ENCODE measurements at regions not wholly inside any gene's neighbourhood (a gene's known extent, or its start where the extent isn't known, plus 50 kb on each side); places are given as distances from the start of the nearest gene placed in this dataset.
"Not testable (repeated sequence)": the region's sequence is repeated elsewhere in the genome, so short reads cannot be mapped to it uniquely, and the experiment has no call there.

- Histone ChIP-seq H4K20me1 (no peaks in the 10 kb centered on the region), H3K9me3 (replicated peaks in 1 of 11) (no peaks in the 10 kb centered on the region), H3K4me1 (peaks cover 4 to 12% (median 10%) of the 10 kb centered on the region in 10 experiments; a peak in 18 of 20 replicates), H3K27ac (no peak overlapping the region), H3K4me2 (no peak overlapping the region), H3K27me3 (no peaks in the 10 kb centered on the region), H3K9ac (no peak overlapping the region), H3K4me3 (no peak overlapping the region), H3K36me3 (0 out of 22 replicates have a peak, but pooled peaks cover 0 to 5% (median 0%) of the 10 kb centered on the region in 11 experiments)
- TF ChIP-seq Cebpa-rat (IDR thresholded peaks at IDR 0.05): no peak
Observed at GRCh38 chr4:56134266-56134665, 185.5 kb downstream of the CEP135 start.

- Histone ChIP-seq H3K36me3 (0 out of 22 replicates have a peak, but pooled peaks cover 0 to 5% (median 0%) of the 10 kb centered on the region in 11 experiments), H3K9ac (no peak overlapping the region), H3K27me3 (no peaks in the 10 kb centered on the region), H3K27ac (no peak overlapping the region), H3K4me3 (no peak overlapping the region), H3K4me2 (no peak overlapping the region), H3K9me3 (replicated peaks in 1 of 11) (no peaks in the 10 kb centered on the region), H4K20me1 (no peaks in the 10 kb centered on the region), H3K4me1 (peaks cover 4 to 12% (median 10%) of the 10 kb centered on the region in 10 experiments; a peak in 18 of 20 replicates)
- TF ChIP-seq Cebpa-rat (IDR thresholded peaks at IDR 0.05): no peak
Observed at GRCh38 chr4:56132835-56133234, 184.1 kb downstream of the CEP135 start.

GRCh38 chr4:56132188-56132587 lies 183.4 kb downstream of the CEP135 start:
- H3K27me3 ChIP-seq; H4K20me1 ChIP-seq; H3K9ac ChIP-seq; H3K4me2 ChIP-seq; H3K9me3 ChIP-seq (replicated peaks in 1 of 11); H3K27ac ChIP-seq; H3K4me3 ChIP-seq; H3K36me3 ChIP-seq: not testable (repeated sequence)
- H3K4me1 ChIP-seq: peaks cover 4 to 12% (median 10%) of the 10 kb centered on the region in 10 experiments; a peak in 18 of 20 replicates

- Histone ChIP-seq H3K27ac (no peak overlapping the region), H3K36me3 (0 out of 22 replicates have a peak, but pooled peaks cover 0 to 7% (median 0%) of the 10 kb centered on the region in 11 experiments)
- TF ChIP-seq Cebpa-rat (IDR thresholded peaks at IDR 0.05): no peak
Observed at GRCh38 chr4:56130606-56131155, 181.9 kb downstream of the CEP135 start.

GRCh38 chr4:56129431-56129861 lies 180.7 kb downstream of the CEP135 start:
- 0 out of 22 replicates have a peak, but pooled peaks cover 0 to 7% (median 0%) of the 10 kb centered on the region in 11 experiments for H3K36me3 ChIP-seq
- no peaks in the 10 kb centered on the region for H4K20me1 ChIP-seq
- no peak overlapping the region for H3K27ac ChIP-seq
- no peak for TF ChIP-seq Cebpa-rat (IDR thresholded peaks at IDR 0.05)
- no peak overlapping the region for H3K9ac ChIP-seq
- H3K4me3 ChIP-seq: no peak overlapping the region
- peaks cover 4 to 12% (median 10%) of the 10 kb centered on the region in 10 experiments; a peak in 18 of 20 replicates for H3K4me1 ChIP-seq
- no peaks in the 10 kb centered on the region for H3K27me3 ChIP-seq
- H3K4me2 ChIP-seq: no peak overlapping the region
- no peaks in the 10 kb centered on the region for H3K9me3 ChIP-seq (replicated peaks in 1 of 11)

More at GRCh38 chr4:56130606-56131155, 181.9 kb downstream of the CEP135 start:
- no peak overlapping the region for H3K4me3 ChIP-seq
- H3K4me1 ChIP-seq: peaks cover 4 to 12% (median 10%) of the 10 kb centered on the region in 10 experiments; a peak in 18 of 20 replicates
- no peaks in the 10 kb centered on the region for H3K9me3 ChIP-seq (replicated peaks in 1 of 11)
- H4K20me1 ChIP-seq: no peaks in the 10 kb centered on the region
- H3K9ac ChIP-seq: no peak overlapping the region
- peak overlapping the region in 6 of 11 experiments; percentile 6 to 48 (median 30); a peak in 8 of 22 replicates for H3K4me2 ChIP-seq
- no peaks in the 10 kb centered on the region for H3K27me3 ChIP-seq

GRCh38 chr4:56128213-56128612 lies 179.5 kb downstream of the CEP135 start:
- H3K27me3 ChIP-seq: no peaks in the 10 kb centered on the region
- no peak for TF ChIP-seq Cebpa-rat (IDR thresholded peaks at IDR 0.05)
- no peak overlapping the region for H3K4me3 ChIP-seq
- no peak overlapping the region for H3K9ac ChIP-seq
- H3K9me3 ChIP-seq (replicated peaks in 1 of 11): no peaks in the 10 kb centered on the region
- H3K27ac ChIP-seq: no peak overlapping the region
- H3K4me1 ChIP-seq: peaks cover 4 to 12% (median 10%) of the 10 kb centered on the region in 10 experiments; a peak in 18 of 20 replicates
- no peaks in the 10 kb centered on the region for H4K20me1 ChIP-seq
- H3K4me2 ChIP-seq: no peak overlapping the region
- H3K36me3 ChIP-seq: 0 out of 22 replicates have a peak, but pooled peaks cover 0 to 7% (median 0%) of the 10 kb centered on the region in 11 experiments

GRCh38 chr4:56127716-56128115 lies 179.0 kb downstream of the CEP135 start:
- H3K9ac ChIP-seq: no peak overlapping the region
- H3K9me3 ChIP-seq (replicated peaks in 1 of 11): no peaks in the 10 kb centered on the region
- no peaks in the 10 kb centered on the region for H3K27me3 ChIP-seq
- no peaks in the 10 kb centered on the region for H4K20me1 ChIP-seq
- TF ChIP-seq Cebpa-rat (IDR thresholded peaks at IDR 0.05): no peak
- H3K4me1 ChIP-seq: peaks cover 4 to 12% (median 10%) of the 10 kb centered on the region in 10 experiments; a peak in 18 of 20 replicates
- no peak overlapping the region for H3K27ac ChIP-seq
- 0 out of 22 replicates have a peak, but pooled peaks cover 0 to 7% (median 0%) of the 10 kb centered on the region in 11 experiments for H3K36me3 ChIP-seq
- no peak overlapping the region for H3K4me2 ChIP-seq
- H3K4me3 ChIP-seq: no peak overlapping the region

GRCh38 chr4:56123547-56123946 lies 174.8 kb downstream of the CEP135 start:
- no peak for TF ChIP-seq Cebpa-rat (IDR thresholded peaks at IDR 0.05)
- no peak overlapping the region for H3K27ac ChIP-seq

GRCh38 chr4:56123051-56123450 lies 174.3 kb downstream of the CEP135 start:
- TF ChIP-seq Cebpa-rat (IDR thresholded peaks at IDR 0.05): no peak
- no peaks in the 10 kb centered on the region for H4K20me1 ChIP-seq
- H3K4me3 ChIP-seq: no peak overlapping the region
- H3K27ac ChIP-seq: no peak overlapping the region
- peaks cover 0 to 12% (median 0%) of the 10 kb centered on the region in 11 experiments; a peak in 7 of 22 replicates for H3K36me3 ChIP-seq
- H3K27me3 ChIP-seq: no peaks in the 10 kb centered on the region
- H3K9ac ChIP-seq: no peak overlapping the region
- no peaks in the 10 kb centered on the region for H3K9me3 ChIP-seq (replicated peaks in 1 of 11)
- H3K4me1 ChIP-seq: no peaks in the 10 kb centered on the region
- H3K4me2 ChIP-seq: no peak overlapping the region

More at GRCh38 chr4:56123547-56123946, 174.8 kb downstream of the CEP135 start:
- peaks cover 0 to 9% (median 0%) of the 10 kb centered on the region in 11 experiments; a peak in 3 of 22 replicates for H3K36me3 ChIP-seq
- no peaks in the 10 kb centered on the region for H3K4me1 ChIP-seq
- H3K9ac ChIP-seq: no peak overlapping the region
- H3K4me3 ChIP-seq: no peak overlapping the region
- no peaks in the 10 kb centered on the region for H3K27me3 ChIP-seq
- H3K4me2 ChIP-seq: no peak overlapping the region
- H3K9me3 ChIP-seq (replicated peaks in 1 of 11): no peaks in the 10 kb centered on the region
- H4K20me1 ChIP-seq: no peaks in the 10 kb centered on the region

Data from BLaER1 treated with 17β-estradiol and CSF1 and Interleukin-3, amounts not matched to agents 10 nM and 100 nM (cell line).